Glutamatergic neuron (in vitro differentiated cells): ENCODE measurements at regions not wholly inside any gene's neighbourhood (a gene's known extent, or its start where the extent isn't known, plus 50 kb on each side); places are given as distances from the start of the nearest gene placed in this dataset.

Experiments used
- DNase-seq: peaks from one replicate; pipeline ENCODE4 v3.0.0; 2022
- H3K27ac Mint-ChIP-seq: one replicate; pipeline ENCODE4 v1.8.0; 2020; ENCODE audit warnings: mild to moderate bottlenecking, mixed read lengths, inconsistent platforms; ENCODE audit not compliant: unreplicated experiment
- H3K27me3 Mint-ChIP-seq: one replicate; pipeline ENCODE4 v1.8.0; 2020; ENCODE audit warnings: mild to moderate bottlenecking, moderate library complexity, mixed read lengths, inconsistent platforms; ENCODE audit not compliant: unreplicated experiment
- H3K36me3 Mint-ChIP-seq: one replicate; pipeline ENCODE4 v1.8.0; 2020; ENCODE audit warnings: mild to moderate bottlenecking, mixed read lengths, inconsistent platforms; ENCODE audit not compliant: unreplicated experiment
- H3K4me1 Mint-ChIP-seq: one replicate; pipeline ENCODE4 v1.8.0; 2020; ENCODE audit warnings: mild to moderate bottlenecking, low read depth, mixed read lengths, inconsistent platforms; ENCODE audit not compliant: unreplicated experiment
- H3K4me3 Mint-ChIP-seq: one replicate; pipeline ENCODE4 v1.8.0; 2020; ENCODE audit warnings: mild to moderate bottlenecking, mixed read lengths, inconsistent platforms; ENCODE audit not compliant: unreplicated experiment
- H3K9me3 Mint-ChIP-seq: one replicate; pipeline ENCODE4 v1.8.0; 2020; ENCODE audit warnings: mild to moderate bottlenecking, moderate library complexity, mixed read lengths, inconsistent platforms; ENCODE audit not compliant: unreplicated experiment
- CTCF ChIP-seq: fragments of 200-600 bp; sonication (generic); IDR thresholded peaks from one replicate; pipeline ENCODE4 v1.5.0; 2021; ENCODE audit not compliant: partially characterized antibody, unreplicated experiment

- no peak overlapping the region for H3K4me3 Mint-ChIP-seq
- no peak overlapping the region for H3K27ac Mint-ChIP-seq
- H3K9me3 Mint-ChIP-seq, result no peaks in the 10 kb centered on the region
- no peak for TF ChIP-seq CTCF
- no peaks in the 10 kb centered on the region for H3K27me3 Mint-ChIP-seq
- H3K36me3 Mint-ChIP-seq, result no peaks in the 10 kb centered on the region
- no peak for DNase-seq
- no peaks in the 10 kb centered on the region for H3K4me1 Mint-ChIP-seq
Observed at GRCh38 chr2:126325202-126325601, 330.8 kb upstream of the GYPC start.

GRCh38 chr2:126329173-126329572 lies 326.8 kb upstream of the GYPC start:
- Mint-ChIP-seq H3K9me3 (peaks cover 2% of the 10 kb centered on the region), H3K36me3 (peaks cover 10% of the 10 kb centered on the region), H3K4me1 (no peaks in the 10 kb centered on the region), H3K27me3 (no peaks in the 10 kb centered on the region), H3K27ac (no peak overlapping the region), H3K4me3 (no peak overlapping the region)
- no peak for TF ChIP-seq CTCF
- no peak for DNase-seq

- Mint-ChIP-seq H3K27me3 (no peaks in the 10 kb centered on the region), H3K4me3 (no peak overlapping the region), H3K9me3 (no peaks in the 10 kb centered on the region), H3K4me1 (no peaks in the 10 kb centered on the region), H3K27ac (no peak overlapping the region), H3K36me3 (no peaks in the 10 kb centered on the region)
- DNase-seq, result no peak
- no peak for TF ChIP-seq CTCF
Observed at GRCh38 chr2:126342457-126342856, 313.5 kb upstream of the GYPC start.

- DNase-seq, result no peak
- H3K36me3 Mint-ChIP-seq, result no peaks in the 10 kb centered on the region
- H3K4me3 Mint-ChIP-seq, result no peak overlapping the region
- no peaks in the 10 kb centered on the region for H3K27me3 Mint-ChIP-seq
- H3K27ac Mint-ChIP-seq, result no peak overlapping the region
- TF ChIP-seq CTCF, result no peak
- H3K4me1 Mint-ChIP-seq, result no peaks in the 10 kb centered on the region
- no peaks in the 10 kb centered on the region for H3K9me3 Mint-ChIP-seq
Observed at GRCh38 chr2:126343136-126343535, 312.8 kb upstream of the GYPC start.

GRCh38 chr2:126344493-126344892 lies 311.5 kb upstream of the GYPC start:
- H3K9me3 Mint-ChIP-seq, result no peaks in the 10 kb centered on the region
- TF ChIP-seq CTCF, result no peak
- H3K4me3 Mint-ChIP-seq, result no peak overlapping the region
- no peaks in the 10 kb centered on the region for H3K36me3 Mint-ChIP-seq
- DNase-seq, result no peak
- H3K27me3 Mint-ChIP-seq, result no peaks in the 10 kb centered on the region
- H3K4me1 Mint-ChIP-seq, result no peaks in the 10 kb centered on the region
- H3K27ac Mint-ChIP-seq, result no peak overlapping the region
